22Rv1 (cell line): ENCODE measurements at regions not wholly inside any gene's neighbourhood (a gene's known extent, or its start where the extent isn't known, plus 50 kb on each side); places are given as distances from the start of the nearest gene placed in this dataset.

Experiments used
- H3K27ac ChIP-seq: fragments of 450-650 bp; 2 replicates; pipeline ENCODE4 v1.5.1; 2017
- ZFX ChIP-seq: fragments of 450-650 bp; IDR thresholded peaks from 2 replicates; pipeline ENCODE4 v1.6.1; 2017; ENCODE audit warnings: antibody characterized with exemption, borderline replicate concordance
- TF ChIP-seq, protein P1 (sequence below): fragments of 450-650 bp; IDR thresholded peaks from 2 replicates; pipeline ENCODE4 v1.5.1; 2017; ENCODE audit warnings: mild to moderate bottlenecking

DNA sequence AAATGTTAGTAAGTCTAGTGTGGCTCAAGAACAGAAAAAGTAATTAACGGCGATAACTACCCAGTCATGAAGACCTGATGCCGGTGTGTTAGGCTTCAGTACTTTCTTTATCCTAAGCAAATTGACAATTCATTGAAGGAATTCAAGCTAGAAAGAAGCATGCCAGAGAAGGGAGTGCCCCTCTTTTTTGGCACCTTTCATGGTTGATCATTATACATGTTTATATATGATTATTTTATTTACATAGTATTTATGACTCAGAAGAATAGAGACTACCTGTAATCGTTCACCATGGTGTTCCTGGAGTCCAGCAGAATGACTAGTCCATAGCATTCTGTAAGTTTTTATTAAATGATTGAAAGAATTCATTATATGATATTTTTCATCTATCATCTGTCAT, 548.3 kb upstream of the SLIT2 start:
- no peak overlapping the region for H3K27ac ChIP-seq
- no peak for TF ChIP-seq ZFX
- TF ChIP-seq, protein P1, sequence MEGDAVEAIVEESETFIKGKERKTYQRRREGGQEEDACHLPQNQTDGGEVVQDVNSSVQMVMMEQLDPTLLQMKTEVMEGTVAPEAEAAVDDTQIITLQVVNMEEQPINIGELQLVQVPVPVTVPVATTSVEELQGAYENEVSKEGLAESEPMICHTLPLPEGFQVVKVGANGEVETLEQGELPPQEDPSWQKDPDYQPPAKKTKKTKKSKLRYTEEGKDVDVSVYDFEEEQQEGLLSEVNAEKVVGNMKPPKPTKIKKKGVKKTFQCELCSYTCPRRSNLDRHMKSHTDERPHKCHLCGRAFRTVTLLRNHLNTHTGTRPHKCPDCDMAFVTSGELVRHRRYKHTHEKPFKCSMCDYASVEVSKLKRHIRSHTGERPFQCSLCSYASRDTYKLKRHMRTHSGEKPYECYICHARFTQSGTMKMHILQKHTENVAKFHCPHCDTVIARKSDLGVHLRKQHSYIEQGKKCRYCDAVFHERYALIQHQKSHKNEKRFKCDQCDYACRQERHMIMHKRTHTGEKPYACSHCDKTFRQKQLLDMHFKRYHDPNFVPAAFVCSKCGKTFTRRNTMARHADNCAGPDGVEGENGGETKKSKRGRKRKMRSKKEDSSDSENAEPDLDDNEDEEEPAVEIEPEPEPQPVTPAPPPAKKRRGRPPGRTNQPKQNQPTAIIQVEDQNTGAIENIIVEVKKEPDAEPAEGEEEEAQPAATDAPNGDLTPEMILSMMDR, result no peak

DNA sequence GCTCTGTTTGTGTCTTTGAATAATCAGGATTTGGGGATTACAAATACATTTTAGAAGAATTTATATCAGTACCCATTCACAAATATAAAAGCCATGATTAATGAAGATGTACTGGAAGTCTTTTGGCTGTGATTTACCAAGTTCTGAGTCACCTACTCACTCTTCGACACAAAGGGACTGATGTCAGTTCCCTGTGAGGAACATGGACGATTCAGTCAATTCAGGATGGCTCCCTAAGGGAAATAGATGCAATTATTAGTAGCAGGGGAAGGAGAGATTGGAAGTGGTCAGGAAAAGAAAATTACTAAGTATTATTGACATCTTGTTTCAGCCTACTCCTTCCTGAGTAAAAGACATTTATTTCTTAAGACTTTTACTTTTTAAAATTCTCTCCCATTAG, 550.7 kb upstream of the SLIT2 start:
- TF ChIP-seq, protein P1, result no peak
- no peak for TF ChIP-seq ZFX
- no peak overlapping the region for H3K27ac ChIP-seq

DNA sequence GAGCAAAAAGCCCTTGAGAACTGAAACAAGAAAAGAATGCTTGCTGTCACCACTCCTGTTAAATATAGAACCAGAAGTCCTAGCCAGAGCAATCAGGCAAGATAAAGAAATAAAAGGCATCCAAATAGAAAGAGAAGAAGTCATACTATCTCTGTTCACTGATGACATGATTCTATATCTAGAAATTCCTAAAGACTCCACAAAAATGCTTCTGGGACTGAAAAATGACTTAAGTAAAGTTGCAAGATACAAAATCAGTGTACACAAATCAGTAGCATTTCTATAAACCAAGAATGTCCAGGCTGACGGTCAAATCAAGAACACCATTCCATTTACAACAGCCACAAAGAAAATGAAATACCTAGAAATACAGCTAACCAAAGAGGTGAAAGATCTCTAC, 552.7 kb upstream of the SLIT2 start:
- TF ChIP-seq, protein P1, result no peak
- no peak for TF ChIP-seq ZFX
- no peak overlapping the region for H3K27ac ChIP-seq

DNA sequence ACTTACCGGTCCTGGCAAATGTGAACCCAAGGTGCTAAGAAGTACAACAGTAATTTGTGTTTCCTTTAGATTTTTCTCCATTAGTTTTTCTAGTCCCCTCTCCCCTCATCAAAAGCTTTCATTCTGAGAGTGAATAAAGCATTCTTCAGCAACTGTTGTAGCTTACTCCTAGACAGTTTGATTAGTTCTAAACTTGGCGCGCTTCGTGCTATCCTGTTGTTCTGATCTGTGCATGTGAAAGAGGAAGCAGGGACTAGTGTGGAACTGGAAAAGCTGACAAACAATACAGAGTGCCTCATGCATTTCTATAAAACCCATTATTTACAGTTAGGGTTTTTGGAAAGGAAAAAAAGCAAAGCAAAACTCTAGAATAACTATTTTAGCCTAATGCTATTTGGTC, 556.9 kb upstream of the SLIT2 start:
- no peak overlapping the region for H3K27ac ChIP-seq
- TF ChIP-seq, protein P1, result no peak
- TF ChIP-seq ZFX, result no peak

DNA sequence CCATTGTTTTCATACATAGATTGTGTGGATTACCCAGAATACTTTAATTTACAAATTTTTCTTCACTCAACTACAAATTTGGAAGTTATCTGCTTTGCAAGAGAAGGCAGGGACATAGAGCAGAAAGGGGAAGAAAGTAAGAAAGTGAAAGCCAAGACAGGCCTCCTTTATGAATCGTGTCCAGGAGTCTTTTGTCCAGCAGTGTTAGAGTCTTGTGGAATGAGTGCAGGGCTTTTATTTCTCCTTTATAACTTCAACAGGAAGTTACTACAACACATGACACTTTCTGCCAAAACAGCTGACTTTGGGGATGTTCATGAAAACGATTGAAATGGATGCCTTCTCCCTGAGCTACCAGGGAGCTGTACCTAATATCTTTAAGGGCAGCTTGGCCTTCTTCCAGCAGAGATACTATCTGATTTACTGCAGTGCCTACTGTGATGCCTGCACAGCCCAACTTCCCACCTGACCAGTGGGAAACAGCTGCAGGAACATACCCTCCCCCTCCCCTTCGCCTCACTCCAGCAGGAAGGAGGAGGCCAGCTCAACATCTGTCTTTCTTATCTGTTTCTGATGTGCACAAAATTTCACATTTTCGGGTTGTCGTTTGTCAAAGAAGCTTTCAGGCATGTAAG, 557.7 kb upstream of the SLIT2 start:
- no peak overlapping the region for H3K27ac ChIP-seq
- TF ChIP-seq, protein P1, result no peak
- no peak for TF ChIP-seq ZFX

DNA sequence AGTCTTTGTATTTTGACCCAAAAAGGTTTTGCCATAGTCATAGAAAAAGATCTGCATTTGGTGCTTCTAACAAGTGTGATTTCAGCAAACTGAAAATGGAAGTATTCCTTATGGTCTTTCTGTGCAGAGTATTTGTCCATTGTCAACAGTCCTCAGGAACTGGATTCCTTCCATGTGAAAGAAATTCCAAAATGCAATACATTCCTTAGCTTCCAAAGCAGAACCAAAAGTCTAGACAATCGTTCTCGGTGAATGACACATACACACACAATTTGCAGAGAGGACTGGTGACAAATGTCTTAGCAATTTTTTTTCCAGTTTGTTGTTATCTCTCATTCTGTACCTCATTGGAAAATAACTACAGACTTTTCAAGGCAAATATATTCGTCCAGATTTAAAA, 562.2 kb upstream of the SLIT2 start:
- TF ChIP-seq, protein P1, result no peak
- TF ChIP-seq ZFX, result no peak
- H3K27ac ChIP-seq, result no peak overlapping the region

DNA sequence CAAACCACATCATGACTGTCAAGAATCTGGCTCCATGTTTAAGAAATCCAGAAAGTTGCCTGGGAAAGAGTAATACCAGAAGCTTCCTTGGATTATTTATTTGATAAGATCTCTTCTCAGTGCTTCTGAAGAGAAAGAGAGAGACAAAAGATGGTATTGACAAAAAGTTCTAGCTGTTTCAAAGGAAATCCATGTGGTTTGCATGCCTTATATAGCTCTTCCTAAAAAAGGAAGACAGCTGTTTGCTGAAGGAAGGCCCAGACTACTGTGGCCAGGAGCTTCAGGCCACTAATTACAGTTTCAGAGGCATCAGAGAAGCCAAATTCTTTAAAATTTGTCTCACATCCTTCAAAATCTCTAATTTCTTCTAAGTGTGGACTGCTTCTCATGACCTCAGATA, 565.2 kb upstream of the SLIT2 start:
- H3K27ac ChIP-seq, result no peak overlapping the region
- TF ChIP-seq ZFX, result no peak
- TF ChIP-seq, protein P1, result no peak
